Activated CD4-positive, alpha-beta memory T cell treated with anti-CD3 and anti-CD28 coated beads for 36 hours (primary cell): ENCODE measurements at regions not wholly inside any gene's neighbourhood (a gene's known extent, or its start where the extent isn't known, plus 50 kb on each side); places are given as distances from the start of the nearest gene placed in this dataset.
"Not testable (repeated sequence)": the region's sequence is repeated elsewhere in the genome, so short reads cannot be mapped to it uniquely, and the experiment has no call there.

Experiments used
- CTCF ChIA-PET: fragments of 350-600 bp; sonication (Branson Sonifier 250); formaldehyde crosslinking; loops from one replicate; lab custom pipeline; 2021; ENCODE audit warnings: antibody characterized with exemption, inconsistent platforms; lab: Charles Lee
- POLR2A ChIA-PET: fragments of 350-600 bp; sonication (Branson Sonifier 250); formaldehyde crosslinking; loops from one replicate; lab custom pipeline; 2021; ENCODE audit warnings: antibody characterized with exemption; lab: Charles Lee
- DNase-seq: peaks from one replicate; pipeline ENCODE4 v3.0.0-alpha.2; 2020
- H3K27ac Mint-ChIP-seq: one replicate; pipeline ENCODE4 v1.8.0; 2021; ENCODE audit warnings: mixed read lengths
- H3K27me3 Mint-ChIP-seq: one replicate; pipeline ENCODE4 v1.8.0; 2021; ENCODE audit warnings: mixed read lengths
- H3K36me3 Mint-ChIP-seq: one replicate; pipeline ENCODE4 v1.8.0; 2021; ENCODE audit warnings: mixed read lengths
- H3K4me1 Mint-ChIP-seq: one replicate; pipeline ENCODE4 v1.8.0; 2021; ENCODE audit warnings: low read depth, mixed read lengths
- H3K4me3 Mint-ChIP-seq: one replicate; pipeline ENCODE4 v1.8.0; 2021; ENCODE audit warnings: mild to moderate bottlenecking, mixed read lengths
- H3K9me3 Mint-ChIP-seq: one replicate; pipeline ENCODE4 v1.8.0; 2021; ENCODE audit warnings: mixed read lengths
- intact Hi-C: fragments of 100-400 bp; cut with micrococcal nuclease; formaldehyde crosslinking; loops from one replicate; pipeline ENCODE4 v1.15.1; 2023

GRCh38 chr16:88227722-88228482 lies 154.9 kb upstream of the ZNF469 start:
- CTCF ChIA-PET, intact Hi-C loops, H3K4me3 Mint-ChIP-seq: not testable (repeated sequence)

DNA sequence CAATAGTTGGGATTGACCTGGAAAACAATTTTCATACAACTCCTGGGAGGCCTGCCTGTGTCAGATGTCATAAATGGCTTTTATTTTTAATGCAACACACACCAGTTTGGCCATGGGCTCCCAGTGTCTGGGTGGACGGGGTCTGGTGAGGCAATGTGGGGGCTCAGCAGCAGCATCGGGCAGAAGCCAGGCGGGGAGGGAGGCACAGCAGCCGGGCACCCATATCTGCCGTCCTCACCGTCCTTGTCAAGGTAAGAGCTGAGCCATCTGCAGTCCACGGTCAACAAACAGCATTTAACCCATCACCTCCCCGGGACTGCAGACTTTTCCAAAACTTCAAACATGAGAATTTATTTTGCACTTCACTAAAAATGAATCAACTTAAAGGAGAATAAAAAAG lies 154.0 kb upstream of the ZNF469 start:
- H3K27ac Mint-ChIP-seq, intact Hi-C loops, POLR2A ChIA-PET, H3K36me3 Mint-ChIP-seq, H3K27me3 Mint-ChIP-seq, H3K4me1 Mint-ChIP-seq, H3K9me3 Mint-ChIP-seq, H3K4me3 Mint-ChIP-seq, DNase-seq, CTCF ChIA-PET: not testable (repeated sequence)

More at GRCh38 chr16:88227722-88228482, 154.9 kb upstream of the ZNF469 start:
- H3K27ac Mint-ChIP-seq, H3K4me1 Mint-ChIP-seq, H3K27me3 Mint-ChIP-seq, H3K9me3 Mint-ChIP-seq, POLR2A ChIA-PET, DNase-seq, H3K36me3 Mint-ChIP-seq: not testable (repeated sequence)

DNA sequence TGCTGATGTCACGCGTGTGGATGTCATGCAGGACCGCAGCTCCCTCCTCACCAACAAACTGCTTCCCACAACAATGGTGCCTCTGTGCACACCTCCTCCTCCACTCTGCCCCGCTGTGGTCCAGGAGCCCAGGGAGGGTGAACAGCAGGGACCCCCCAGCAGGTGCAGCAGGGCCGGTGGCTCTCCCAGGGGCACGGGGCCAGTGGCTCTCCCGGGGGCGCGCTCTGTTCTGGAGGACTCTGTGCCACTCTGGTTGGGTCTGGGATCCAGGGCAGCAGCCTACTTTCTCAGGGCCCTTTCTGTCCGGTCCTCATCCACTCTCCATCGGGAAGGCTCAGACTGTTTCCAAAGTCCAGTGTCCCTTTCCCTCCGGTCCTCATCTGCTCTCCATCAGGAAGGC lies 153.0 kb upstream of the ZNF469 start:
- CTCF ChIA-PET, H3K4me1 Mint-ChIP-seq, H3K4me3 Mint-ChIP-seq, POLR2A ChIA-PET, H3K27ac Mint-ChIP-seq, intact Hi-C loops, H3K9me3 Mint-ChIP-seq, H3K27me3 Mint-ChIP-seq, DNase-seq, H3K36me3 Mint-ChIP-seq: not testable (repeated sequence)

- H3K27me3 Mint-ChIP-seq, H3K4me1 Mint-ChIP-seq, CTCF ChIA-PET, H3K27ac Mint-ChIP-seq, H3K4me3 Mint-ChIP-seq, POLR2A ChIA-PET, intact Hi-C loops, H3K9me3 Mint-ChIP-seq, H3K36me3 Mint-ChIP-seq, DNase-seq: not testable (repeated sequence)
Observed at GRCh38 chr16:88230276-88230966, 152.3 kb upstream of the ZNF469 start.

- H3K36me3 Mint-ChIP-seq, DNase-seq, H3K27me3 Mint-ChIP-seq, H3K4me3 Mint-ChIP-seq, POLR2A ChIA-PET, CTCF ChIA-PET, H3K4me1 Mint-ChIP-seq, H3K27ac Mint-ChIP-seq, intact Hi-C loops, H3K9me3 Mint-ChIP-seq: not testable (repeated sequence)
Observed at GRCh38 chr16:88230967-88231615, 151.7 kb upstream of the ZNF469 start.

DNA sequence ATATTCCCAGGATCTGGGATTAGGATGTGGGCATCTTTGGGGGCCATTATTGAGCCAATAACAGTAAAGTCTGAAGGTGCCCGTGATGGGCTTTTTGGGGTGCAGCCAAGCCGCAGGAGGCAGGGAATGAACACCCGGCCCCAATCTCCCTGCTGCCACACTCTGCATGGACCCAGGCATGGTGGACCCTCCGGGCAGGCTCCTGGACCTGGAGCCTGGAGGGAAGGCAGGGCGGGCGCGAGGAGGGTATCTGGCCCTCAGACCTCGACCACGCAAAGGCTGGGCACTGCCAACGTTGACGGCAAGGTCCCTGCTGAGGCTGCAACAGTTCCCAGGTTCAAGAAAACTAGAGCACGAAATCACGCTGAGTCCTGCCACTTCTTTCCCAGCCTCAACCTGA lies 150.9 kb upstream of the ZNF469 start:
- POLR2A ChIA-PET, H3K4me3 Mint-ChIP-seq, H3K27ac Mint-ChIP-seq, H3K36me3 Mint-ChIP-seq, H3K9me3 Mint-ChIP-seq, CTCF ChIA-PET, DNase-seq, H3K4me1 Mint-ChIP-seq, H3K27me3 Mint-ChIP-seq, intact Hi-C loops: not testable (repeated sequence)

DNA sequence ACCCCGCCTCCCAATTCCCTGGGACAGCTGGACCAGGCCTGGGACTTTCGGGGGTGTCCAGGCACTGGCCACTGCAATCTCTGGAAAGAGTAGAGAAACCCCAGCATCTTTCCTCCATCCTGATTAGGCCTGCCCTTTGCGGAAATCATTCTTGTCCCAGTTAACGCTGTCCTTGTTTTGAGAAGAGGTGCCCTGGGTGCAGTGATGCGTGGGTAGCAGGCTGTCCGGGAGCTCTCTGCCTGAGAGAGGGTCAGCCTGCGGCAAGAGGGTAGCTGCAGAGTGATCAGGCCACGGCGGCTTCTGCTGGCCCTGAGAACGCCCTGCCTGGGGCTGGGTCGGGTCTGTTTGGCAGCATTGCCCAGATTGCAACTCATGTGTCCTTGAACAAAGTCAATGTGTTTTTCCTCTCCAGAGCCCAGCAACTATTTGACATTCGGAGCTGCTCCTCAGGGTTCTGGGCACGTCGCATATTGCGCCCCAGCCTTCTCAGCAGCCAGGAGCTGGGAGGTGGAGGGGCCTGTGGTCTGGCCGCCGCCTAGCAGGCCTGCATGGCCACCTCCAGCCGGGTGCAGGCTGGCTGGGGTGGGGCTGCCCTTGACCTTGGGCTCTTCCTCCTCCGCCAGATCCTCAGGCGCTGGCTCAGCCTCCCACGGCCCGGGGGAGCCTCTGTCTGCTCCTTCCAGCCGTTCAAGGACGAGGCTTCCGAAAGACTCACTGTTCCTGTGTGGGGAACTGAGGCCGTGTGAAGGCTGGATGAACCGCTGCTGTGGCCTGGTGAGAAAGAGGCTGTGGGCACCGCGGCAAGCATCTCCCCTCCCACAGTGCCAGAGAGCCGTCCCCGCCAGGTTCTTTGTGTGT lies 150.1 kb upstream of the ZNF469 start:
- POLR2A ChIA-PET, result not testable (repeated sequence)

DNA sequence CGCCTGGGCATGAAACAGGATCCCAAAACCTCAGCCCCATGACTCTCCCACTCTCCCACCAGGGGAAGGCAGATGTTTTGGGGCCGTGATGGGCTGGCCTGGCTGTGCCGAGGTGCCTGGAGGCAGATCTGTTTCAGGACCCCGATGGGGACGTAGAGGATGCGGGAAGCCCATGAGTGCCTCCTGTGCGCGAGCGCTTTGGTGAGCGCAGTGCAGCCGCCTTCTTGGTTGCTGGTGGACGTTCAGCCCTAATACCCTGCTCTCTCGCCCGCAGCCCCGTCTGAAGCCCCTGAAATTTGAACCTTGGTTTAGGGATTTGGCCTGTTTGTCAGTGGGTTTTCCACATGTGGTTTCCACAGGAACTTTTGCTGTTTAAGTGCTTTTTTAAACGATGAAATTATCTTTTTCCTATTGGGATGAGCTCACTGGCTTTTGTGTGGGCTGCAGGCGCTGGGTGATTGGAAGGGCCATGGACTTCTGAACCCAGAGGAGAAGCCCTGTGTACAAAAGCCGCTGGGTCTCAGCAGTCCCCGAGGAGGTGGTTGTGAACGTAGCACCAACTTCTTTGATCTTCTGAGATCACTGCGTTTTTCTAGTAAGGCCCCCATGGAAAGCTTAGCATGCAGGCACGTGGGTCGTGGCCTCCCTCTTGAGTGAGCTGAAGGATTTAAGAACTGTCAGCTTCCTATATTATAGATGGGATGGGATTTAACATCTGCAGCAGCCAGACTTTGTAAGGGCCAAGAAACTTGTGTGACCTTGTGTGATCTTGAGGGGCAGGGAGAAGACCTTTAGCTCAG lies 148.9 kb upstream of the ZNF469 start:
- DNase-seq, H3K36me3 Mint-ChIP-seq, intact Hi-C loops, H3K4me1 Mint-ChIP-seq, H3K9me3 Mint-ChIP-seq, CTCF ChIA-PET, H3K4me3 Mint-ChIP-seq, POLR2A ChIA-PET, H3K27ac Mint-ChIP-seq: not testable (repeated sequence)
- H3K27me3 Mint-ChIP-seq, result peaks cover 14% of the 10 kb centered on the region

More for the DNA sequence above, 150.1 kb upstream of the ZNF469 start:
- H3K27me3 Mint-ChIP-seq, H3K36me3 Mint-ChIP-seq, H3K4me3 Mint-ChIP-seq, intact Hi-C loops, DNase-seq, CTCF ChIA-PET, H3K9me3 Mint-ChIP-seq, H3K27ac Mint-ChIP-seq, H3K4me1 Mint-ChIP-seq: not testable (repeated sequence)

DNA sequence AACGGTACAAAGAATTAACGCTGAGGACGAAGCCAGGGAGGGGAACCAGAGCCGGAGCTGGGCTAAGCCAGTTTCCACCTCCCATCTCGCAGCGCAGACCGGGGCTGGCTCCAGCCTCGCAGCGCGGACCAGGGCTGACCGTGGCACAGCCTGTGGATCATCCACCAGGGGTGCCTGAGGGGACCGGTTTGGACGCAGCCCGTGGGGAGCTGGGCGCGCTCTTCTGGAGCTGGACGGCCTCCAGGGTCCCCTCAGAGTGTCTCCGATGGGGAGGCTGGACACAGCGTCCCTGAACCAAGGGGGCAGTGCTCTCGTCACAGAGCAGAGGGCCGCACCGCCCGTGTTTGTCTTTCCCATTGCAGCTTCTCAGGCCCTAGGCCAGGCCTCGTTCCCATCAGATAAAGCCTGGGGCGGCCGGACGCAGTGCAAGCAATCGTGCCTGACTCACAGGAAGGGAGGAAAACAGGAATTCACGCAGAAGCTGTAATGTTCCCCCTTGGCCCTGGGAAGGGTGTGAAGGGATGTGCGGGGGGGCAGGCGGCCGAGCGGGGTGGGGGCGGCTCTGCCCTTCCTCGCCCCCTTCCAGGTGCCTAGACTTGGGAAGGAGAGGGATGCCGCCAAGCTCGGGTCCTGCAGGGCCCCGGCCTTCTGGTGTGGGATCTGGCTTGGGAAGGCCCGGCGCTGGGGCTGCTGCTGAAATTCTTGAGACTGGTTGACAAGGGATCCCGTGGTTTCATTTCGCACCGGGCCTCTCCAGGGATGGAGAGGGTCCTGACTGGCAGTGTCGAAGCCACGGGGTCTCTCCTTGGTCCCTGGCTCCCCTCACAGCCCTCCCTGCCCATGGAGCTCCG lies 148.1 kb upstream of the ZNF469 start:
- H3K27me3 Mint-ChIP-seq, result peaks cover 14% of the 10 kb centered on the region
- CTCF ChIA-PET, POLR2A ChIA-PET, H3K4me3 Mint-ChIP-seq, intact Hi-C loops, DNase-seq, H3K9me3 Mint-ChIP-seq, H3K36me3 Mint-ChIP-seq, H3K27ac Mint-ChIP-seq, H3K4me1 Mint-ChIP-seq: not testable (repeated sequence)

DNA sequence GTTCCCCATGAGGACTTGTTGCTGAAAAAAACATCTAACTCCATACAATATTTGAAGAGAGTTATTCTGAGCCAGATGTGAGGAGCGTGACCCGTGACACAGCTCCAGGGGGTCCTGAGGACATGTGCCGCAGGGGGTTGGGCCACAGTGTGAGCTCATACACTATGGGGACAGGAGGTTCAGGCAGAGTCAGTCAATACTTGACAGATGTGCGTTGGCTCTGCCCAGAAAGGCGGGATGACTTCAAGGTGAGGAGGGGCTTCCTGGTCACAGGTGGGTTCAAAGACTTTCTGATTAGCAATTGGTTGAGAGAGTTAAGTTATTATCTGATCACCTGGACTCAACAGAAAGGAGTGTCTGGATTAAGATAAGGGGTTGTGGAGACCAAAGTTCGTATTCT lies 147.1 kb upstream of the ZNF469 start:
- intact Hi-C loops, H3K36me3 Mint-ChIP-seq, POLR2A ChIA-PET, CTCF ChIA-PET, H3K4me3 Mint-ChIP-seq, H3K9me3 Mint-ChIP-seq, H3K27ac Mint-ChIP-seq, DNase-seq, H3K4me1 Mint-ChIP-seq: not testable (repeated sequence)
- H3K27me3 Mint-ChIP-seq, result peaks cover 14% of the 10 kb centered on the region

DNA sequence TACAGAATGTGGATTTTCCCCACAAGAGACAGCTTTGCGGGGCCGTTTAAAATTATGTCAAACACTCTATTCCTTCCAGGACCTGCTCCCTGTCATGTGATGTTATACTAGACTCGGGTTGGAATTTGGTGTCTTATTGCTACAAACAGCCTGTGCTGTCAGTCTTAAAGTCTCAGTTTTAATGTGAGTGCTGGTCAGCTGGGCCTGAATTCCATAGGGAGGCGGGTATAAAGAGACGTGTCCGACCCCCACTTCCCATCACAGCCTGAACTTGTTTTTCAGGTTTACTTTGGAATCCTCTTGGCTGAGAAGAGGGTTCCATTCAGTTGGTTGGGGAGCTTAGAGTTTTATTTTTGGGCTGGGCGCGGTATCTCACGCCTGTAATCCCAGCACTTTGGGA lies 146.5 kb upstream of the ZNF469 start:
- H3K9me3 Mint-ChIP-seq, POLR2A ChIA-PET, H3K27ac Mint-ChIP-seq: not testable (repeated sequence)

More for the DNA sequence above, 146.5 kb upstream of the ZNF469 start:
- H3K4me3 Mint-ChIP-seq, DNase-seq, H3K4me1 Mint-ChIP-seq, CTCF ChIA-PET, intact Hi-C loops, H3K36me3 Mint-ChIP-seq: not testable (repeated sequence)
- H3K27me3 Mint-ChIP-seq, result peaks cover 14% of the 10 kb centered on the region
